Muscle of leg (tissue), 3 donors: ENCODE measurements at regions not wholly inside any gene's neighbourhood (a gene's known extent, or its start where the extent isn't known, plus 50 kb on each side); places are given as distances from the start of the nearest gene placed in this dataset.

Experiments
- DNase-seq: peaks from one replicate; pipeline ENCODE4 v3.0.0; 2013
- H3K27ac ChIP-seq: one replicate; pipeline ENCODE4 v1.5.1; 2013; ENCODE audit warnings: mild to moderate bottlenecking, low read length, control low read depth
- H3K27me3 ChIP-seq: one replicate; pipeline ENCODE4 v1.6.1; 2013; ENCODE audit warnings: low read length; ENCODE audit not compliant: control insufficient read depth, insufficient read depth
- H3K36me3 ChIP-seq: one replicate; pipeline ENCODE4 v1.6.1; 2013; ENCODE audit warnings: low read length; ENCODE audit not compliant: control insufficient read depth, insufficient read depth
- H3K4me1 ChIP-seq: one replicate; pipeline ENCODE4 v1.6.1; 2013; ENCODE audit warnings: low read length; ENCODE audit not compliant: control insufficient read depth, insufficient read depth
- H3K4me3 ChIP-seq: one replicate; pipeline ENCODE4 v1.5.1; 2013; ENCODE audit warnings: low read length, control low read depth
- H3K9me3 ChIP-seq: replicated peaks from 2 replicates; pipeline ENCODE4 v1.6.1; 2013; ENCODE audit warnings: low read depth, low read length; ENCODE audit not compliant: control insufficient read depth
- WGBS: methylation state at CpG from one replicate; pipeline ENCODE4 v1.1.5; 2013; ENCODE audit warnings: missing lambda C conversion rate; ENCODE audit not compliant: insufficient coverage; 5-methylcytosine and 5-hydroxymethylcytosine counted together

- WGBS, result 81% methylated on average over 2 of the region's 6 CpGs
- Histone ChIP-seq H3K4me1 (no peaks in the 10 kb centered on the region), H3K27ac (no peak overlapping the region), H3K9me3 (no peaks in the 10 kb centered on the region), H3K4me3 (no peak overlapping the region), H3K36me3 (no peaks in the 10 kb centered on the region), H3K27me3 (no peaks in the 10 kb centered on the region)
- DNase-seq, result no peak
These were observed 111.7 kb upstream of the NEDD9 start for GRCh38 chr6:11343963-11344723.

- Histone ChIP-seq H3K27me3 (no peaks in the 10 kb centered on the region), H3K4me3 (no peak overlapping the region)
- DNase-seq, result no peak
These were observed 109.4 kb upstream of the NEDD9 start for GRCh38 chr6:11341867-11342266.

GRCh38 chr6:11341303-11341702 is 108.8 kb upstream of the NEDD9 start:
- H3K27ac ChIP-seq, result no peak overlapping the region
- H3K27me3 ChIP-seq, result no peaks in the 10 kb centered on the region
- no peak for DNase-seq
- H3K4me3 ChIP-seq, result no peak overlapping the region
- WGBS, result 37% methylated on average over 2 of the region's 3 CpGs
- H3K4me1 ChIP-seq, result no peaks in the 10 kb centered on the region
- H3K9me3 ChIP-seq, result no peaks in the 10 kb centered on the region
- no peaks in the 10 kb centered on the region for H3K36me3 ChIP-seq

More at GRCh38 chr6:11341867-11342266, 109.4 kb upstream of the NEDD9 start:
- Histone ChIP-seq H3K4me1 (no peaks in the 10 kb centered on the region), H3K36me3 (no peaks in the 10 kb centered on the region), H3K27ac (no peak overlapping the region), H3K9me3 (no peaks in the 10 kb centered on the region)
- no CpG with 5 or more reads among the region's 2 CpGs for WGBS

GRCh38 chr6:11339380-11339779 is 106.9 kb upstream of the NEDD9 start:
- no peaks in the 10 kb centered on the region for H3K4me1 ChIP-seq
- no peaks in the 10 kb centered on the region for H3K9me3 ChIP-seq
- no peak for DNase-seq
- no peak overlapping the region for H3K27ac ChIP-seq
- H3K36me3 ChIP-seq, result no peaks in the 10 kb centered on the region
- 44% methylated on average over 1 of the region's 1 CpG for WGBS
- no peak overlapping the region for H3K4me3 ChIP-seq
- no peaks in the 10 kb centered on the region for H3K27me3 ChIP-seq

- Histone ChIP-seq H3K4me3 (no peak overlapping the region), H3K27me3 (no peaks in the 10 kb centered on the region), H3K27ac (no peak overlapping the region), H3K36me3 (no peaks in the 10 kb centered on the region), H3K9me3 (no peaks in the 10 kb centered on the region), H3K4me1 (no peaks in the 10 kb centered on the region)
- 93% methylated on average over 4 of the region's 5 CpGs for WGBS
- DNase-seq, result no peak
These were observed 104.8 kb upstream of the NEDD9 start for GRCh38 chr6:11337306-11337705.

GRCh38 chr6:11335826-11336225 is 103.4 kb upstream of the NEDD9 start:
- Histone ChIP-seq H3K9me3 (no peaks in the 10 kb centered on the region), H3K36me3 (no peaks in the 10 kb centered on the region), H3K27ac (no peak overlapping the region), H3K4me1 (no peaks in the 10 kb centered on the region), H3K4me3 (no peak overlapping the region), H3K27me3 (no peaks in the 10 kb centered on the region)
- 74% methylated on average over 3 of the region's 5 CpGs for WGBS
- no peak for DNase-seq

- 84% methylated on average over 3 of the region's 6 CpGs for WGBS
- H3K4me3 ChIP-seq, result no peak overlapping the region
- H3K9me3 ChIP-seq, result no peaks in the 10 kb centered on the region
- no peaks in the 10 kb centered on the region for H3K27me3 ChIP-seq
- peaks cover 8% of the 10 kb centered on the region for H3K4me1 ChIP-seq
- no peak for DNase-seq
- H3K36me3 ChIP-seq, result no peaks in the 10 kb centered on the region
- H3K27ac ChIP-seq, result no peak overlapping the region
These were observed 100.8 kb upstream of the NEDD9 start for GRCh38 chr6:11333132-11333849.

GRCh38 chr6:11332463-11332862 is 100.0 kb upstream of the NEDD9 start:
- DNase-seq, result no peak
- WGBS, result 96% methylated on average over 3 of the region's 7 CpGs
- no peaks in the 10 kb centered on the region for H3K27me3 ChIP-seq

GRCh38 chr6:11331111-11331510 is 98.6 kb upstream of the NEDD9 start:
- no peak overlapping the region for H3K27ac ChIP-seq
- no peak overlapping the region for H3K4me3 ChIP-seq
- peaks cover 8% of the 10 kb centered on the region for H3K4me1 ChIP-seq
- DNase-seq, result no peak
- 70% methylated on average over 4 of the region's 5 CpGs for WGBS
- no peaks in the 10 kb centered on the region for H3K9me3 ChIP-seq
- H3K27me3 ChIP-seq, result no peaks in the 10 kb centered on the region
- H3K36me3 ChIP-seq, result no peaks in the 10 kb centered on the region

More at GRCh38 chr6:11332463-11332862, 100.0 kb upstream of the NEDD9 start:
- Histone ChIP-seq H3K27ac (no peak overlapping the region), H3K9me3 (no peaks in the 10 kb centered on the region), H3K4me3 (no peak overlapping the region), H3K4me1 (peaks cover 8% of the 10 kb centered on the region), H3K36me3 (no peaks in the 10 kb centered on the region)

GRCh38 chr6:11330413-11330760 is 97.9 kb upstream of the NEDD9 start:
- peak; percentile 60 for DNase-seq
- Histone ChIP-seq H3K9me3 (no peaks in the 10 kb centered on the region), H3K36me3 (no peaks in the 10 kb centered on the region), H3K27ac (no peak overlapping the region), H3K4me1 (peaks cover 8% of the 10 kb centered on the region), H3K27me3 (no peaks in the 10 kb centered on the region), H3K4me3 (no peak overlapping the region)
- WGBS, result 50% methylated on average over 1 of the region's 3 CpGs
